ENCODE measurements at regions not wholly inside any gene's neighbourhood (a gene's known extent, or its start where the extent isn't known, plus 50 kb on each side); places are given as distances from the start of the nearest gene placed in this dataset.

DNA sequence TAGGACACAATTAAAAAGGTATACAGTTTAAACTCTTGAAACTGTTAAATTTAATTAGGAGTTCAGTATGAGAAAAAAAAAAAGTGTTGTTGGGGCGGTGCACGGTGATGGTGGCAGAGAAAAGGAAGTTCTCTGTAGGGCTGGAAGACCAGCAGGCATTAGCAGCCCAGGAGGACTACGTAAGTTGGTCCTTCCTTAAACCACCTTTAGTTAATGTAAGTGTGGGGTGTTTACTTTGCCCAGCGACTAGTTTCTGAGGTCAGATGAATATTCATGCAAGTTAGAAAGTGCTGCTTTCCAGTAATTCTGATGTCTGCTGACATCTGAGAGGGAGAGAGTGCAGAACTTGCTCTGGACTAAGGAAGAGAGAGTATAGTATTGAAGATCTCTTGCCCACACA lies 54.9 kb downstream of the NKX2-1 start:
- Histone ChIP-seq H3K36me3 (ENCODE audit: control insufficient read depth, insufficient read depth, low read length) (no peaks in the 10 kb centered on the region), H3K4me2 (ENCODE audit: low read depth, low read length) (no peak overlapping the region), H3K9me1 (ENCODE audit: insufficient read depth, low read length) (no peaks in the 10 kb centered on the region), H2BK20ac (ENCODE audit: low read depth, low read length) (no peak overlapping the region), H4K91ac (ENCODE audit: insufficient read depth, low read depth, low read length) (no peak overlapping the region), H3K18ac (ENCODE audit: low read depth, low read length) (no peak overlapping the region), H3K23ac (ENCODE audit: low read depth, low read length) (no peak overlapping the region), H2AK5ac (ENCODE audit: low read depth, low read length) (no peak overlapping the region), H3K79me1 (ENCODE audit: low read depth in 1 of 2, low read length in 2 of 2) (no peaks in the 10 kb centered on the region), H3K9me3 (ENCODE audit: control insufficient read depth, insufficient read depth, low read length) (no peaks in the 10 kb centered on the region), H3K27ac (ENCODE audit: insufficient read depth, low read length) (no peak overlapping the region), H3K9ac (ENCODE audit: low read depth, low read length) (no peak overlapping the region), H3K27me3 (ENCODE audit: control insufficient read depth, insufficient read depth, low read length) (no peaks in the 10 kb centered on the region), H3K4ac (ENCODE audit: low read depth, low read length) (no peak overlapping the region), H3K56ac (ENCODE audit: extremely low read depth, insufficient read depth, low read length) (no peak overlapping the region), H4K8ac (ENCODE audit: low read depth in 2 of 2, low read length in 2 of 2) (no peak overlapping the region), H3K14ac (replicated peaks; ENCODE audit: low read depth, low read length) (no peak overlapping the region), H3K4me3 (ENCODE audit: insufficient read depth, low read depth, low read length) (no peak overlapping the region), H4K20me1 (ENCODE audit: insufficient read depth, low read length) (no peaks in the 10 kb centered on the region), H2AK9ac (replicated peaks; ENCODE audit: low read depth, low read length, poor library complexity) (no peak overlapping the region), H3K4me1 (ENCODE audit: control insufficient read depth, insufficient read depth, low read length) (no peaks in the 10 kb centered on the region), H2BK15ac (ENCODE audit: low read depth, low read length) (no peak overlapping the region), H4K5ac (ENCODE audit: low read depth, low read length) (no peak overlapping the region), H2BK120ac (ENCODE audit: low read depth, low read length) (no peak overlapping the region), H2BK5ac (ENCODE audit: low read depth, low read length, poor library complexity, severe bottlenecking) (no peak overlapping the region), H2AFZ (replicated peaks; ENCODE audit: low read length, poor library complexity) (no peak overlapping the region)
- no TSS peak for BruUV-seq (replicated peaks)
- POLR2A ChIA-PET (ENCODE audit: unreplicated experiment): no interaction called here
- TF ChIP-seq MAFK (IDR thresholded peaks at IDR 0.05; ENCODE audit: low read depth, low read length) (no peak), MAZ (IDR thresholded peaks at IDR 0.05; ENCODE audit: borderline replicate concordance, low read depth, low read length) (no peak), BHLHE40 (IDR thresholded peaks at IDR 0.05; ENCODE audit: low read depth, low read length) (no peak), RCOR1 (IDR thresholded peaks at IDR 0.05; ENCODE audit: insufficient replicate concordance, low read length) (no peak), RFX5 (IDR thresholded peaks at IDR 0.05; ENCODE audit: low read depth, low read length) (no peak), POLR2A (IDR thresholded peaks at IDR 0.05; ENCODE audit: low read depth, low read length) (no peak), CHD1 (IDR thresholded peaks at IDR 0.05; ENCODE audit: low read depth, low read length) (no peak), FOS (IDR thresholded peaks at IDR 0.05; ENCODE audit: low read depth, low read length) (no peak), NFE2L2 (IDR thresholded peaks at IDR 0.05; ENCODE audit: low read depth, low read length) (no peak), SMC3 (IDR thresholded peaks at IDR 0.05; ENCODE audit: low read depth, low read length) (no peak), RAD21 (IDR thresholded peaks at IDR 0.05; ENCODE audit: low read length) (no peak), MXI1 (IDR thresholded peaks at IDR 0.05; ENCODE audit: borderline replicate concordance, low read depth, low read length) (no peak)
- TF ChIP-seq, protein P1, sequence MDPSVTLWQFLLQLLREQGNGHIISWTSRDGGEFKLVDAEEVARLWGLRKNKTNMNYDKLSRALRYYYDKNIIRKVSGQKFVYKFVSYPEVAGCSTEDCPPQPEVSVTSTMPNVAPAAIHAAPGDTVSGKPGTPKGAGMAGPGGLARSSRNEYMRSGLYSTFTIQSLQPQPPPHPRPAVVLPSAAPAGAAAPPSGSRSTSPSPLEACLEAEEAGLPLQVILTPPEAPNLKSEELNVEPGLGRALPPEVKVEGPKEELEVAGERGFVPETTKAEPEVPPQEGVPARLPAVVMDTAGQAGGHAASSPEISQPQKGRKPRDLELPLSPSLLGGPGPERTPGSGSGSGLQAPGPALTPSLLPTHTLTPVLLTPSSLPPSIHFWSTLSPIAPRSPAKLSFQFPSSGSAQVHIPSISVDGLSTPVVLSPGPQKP (IDR thresholded peaks at IDR 0.05; ENCODE audit: borderline replicate concordance, low read depth, low read length): no peak
- TF ChIP-seq, protein P2, sequence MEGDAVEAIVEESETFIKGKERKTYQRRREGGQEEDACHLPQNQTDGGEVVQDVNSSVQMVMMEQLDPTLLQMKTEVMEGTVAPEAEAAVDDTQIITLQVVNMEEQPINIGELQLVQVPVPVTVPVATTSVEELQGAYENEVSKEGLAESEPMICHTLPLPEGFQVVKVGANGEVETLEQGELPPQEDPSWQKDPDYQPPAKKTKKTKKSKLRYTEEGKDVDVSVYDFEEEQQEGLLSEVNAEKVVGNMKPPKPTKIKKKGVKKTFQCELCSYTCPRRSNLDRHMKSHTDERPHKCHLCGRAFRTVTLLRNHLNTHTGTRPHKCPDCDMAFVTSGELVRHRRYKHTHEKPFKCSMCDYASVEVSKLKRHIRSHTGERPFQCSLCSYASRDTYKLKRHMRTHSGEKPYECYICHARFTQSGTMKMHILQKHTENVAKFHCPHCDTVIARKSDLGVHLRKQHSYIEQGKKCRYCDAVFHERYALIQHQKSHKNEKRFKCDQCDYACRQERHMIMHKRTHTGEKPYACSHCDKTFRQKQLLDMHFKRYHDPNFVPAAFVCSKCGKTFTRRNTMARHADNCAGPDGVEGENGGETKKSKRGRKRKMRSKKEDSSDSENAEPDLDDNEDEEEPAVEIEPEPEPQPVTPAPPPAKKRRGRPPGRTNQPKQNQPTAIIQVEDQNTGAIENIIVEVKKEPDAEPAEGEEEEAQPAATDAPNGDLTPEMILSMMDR (conservative IDR thresholded peaks at IDR 0.05; ENCODE audit: low read depth, low read length): no peak
- in situ Hi-C loops (cut with MboI; ENCODE audit: low sequenced_read_pairs): no loop called here
- ATAC-seq (ENCODE audit: low read depth): no peak
- intact Hi-C loops (cut with micrococcal nuclease): no loop called here
- no CpG with 5 or more reads among the region's 4 CpGs for WGBS, 2 experiments (ENCODE audit: extremely low coverage in 2 of 2, insufficient read length in 1 of 2)
- dilution Hi-C loops (cut with HindIII; ENCODE audit: low sequenced_read_pairs, unreplicated experiment): no loop called here
- CTCF ChIA-PET: interaction anchor here (0.7 kb wide), 1 partner anchor 89 kb away, joined by 3 read pairs; no protein-coding TSS in a partner anchor
- DNase-seq: no peak
